Psoas muscle (tissue), 7 donors: ENCODE measurements at regions not wholly inside any gene's neighbourhood (a gene's known extent, or its start where the extent isn't known, plus 50 kb on each side); places are given as distances from the start of the nearest gene placed in this dataset.

ENCODE experiments used
- ATAC-seq, 4 donors: fragments of 200-7000 bp; cut with Tn5 transposase; one replicate each; pipeline ENCODE4 v1.9.1; 2020; ENCODE audit warnings: moderate library complexity in 3 of 4, mild to moderate bottlenecking in 2 of 4
- DNase-seq, 2 donors: peaks; one replicate each; pipeline ENCODE4 v3.0.0-alpha.2; 2020
- H3K27ac ChIP-seq: fragments of 200-600 bp; one replicate; pipeline ENCODE4 v1.8.0; 2022
- H3K27me3 ChIP-seq, 3 donors: fragments of 200-600 bp in 1 of 3; one replicate each; pipeline versions ENCODE4 v1.6.1 to v1.8.0; 2013 to 2022; ENCODE audit warnings: low read length in 2 of 3, mild to moderate bottlenecking in 2 of 3, moderate library complexity in 1 of 3; ENCODE audit not compliant: insufficient read depth in 3 of 3
- H3K36me3 ChIP-seq, 2 donors: fragments of 200-600 bp in 1 of 2; one replicate each; pipeline versions ENCODE4 v1.6.1 to v1.8.0; 2013 to 2022; ENCODE audit warnings: low read depth in 1 of 2, mild to moderate bottlenecking in 1 of 2, moderate library complexity in 1 of 2; ENCODE audit not compliant: insufficient read depth in 1 of 2
- H3K4me1 ChIP-seq: fragments of 200-600 bp; one replicate; pipeline ENCODE4 v1.8.0; 2022
- H3K4me3 ChIP-seq: fragments of 200-600 bp; one replicate; pipeline ENCODE4 v1.8.0; 2022; ENCODE audit warnings: mild to moderate bottlenecking
- H3K9me3 ChIP-seq: fragments of 200-600 bp; one replicate; pipeline ENCODE4 v1.8.0; 2022
- WGBS, 3 donors: extraction: QIAGEN DNeasy Blood & Tissue Kit; methylation state at CpG; one replicate each; pipeline versions ENCODE4 v1.1.6 to v1.1.7; 2013; 5-methylcytosine and 5-hydroxymethylcytosine counted together
- intact Hi-C, 2 donors: fragments of 100-400 bp; cut with DNase I; formaldehyde crosslinking; loops; one replicate each; pipeline versions ENCODE4 v1.11.0 to v1.14.2; 2022
- TF ChIP-seq, protein P1 (sequence below): fragments of 200-600 bp; IDR thresholded peaks from one replicate; pipeline ENCODE4 v1.8.0; 2022; ENCODE audit warnings: antibody characterized with exemption
- donor health status: healthy with polysubstance abuse.
- donor health status: DM: no; HTN: no; CAD: no; lungs with moderate emphysema.
- donor health status: Bipolar disorder and iron deficiency.
- donor health status: healthy.
- donor health status: DM: yes; HTN: yes; CAD: no.
- donor health status: DM: no; HTN: no; CAD: no.
- donor health status: DM: yes; HTN: yes; CAD: no.

GRCh38 chr4:27214010-27214409 lies 353.4 kb downstream of the STIM2 start:
- no peaks in the 10 kb centered on the region for H3K4me1 ChIP-seq
- no peaks in the 10 kb centered on the region for H3K27me3 ChIP-seq
- intact Hi-C loops, result no loop called here
- no peak overlapping the region for H3K27ac ChIP-seq
- DNase-seq (no peak), ATAC-seq (no peak)
- no peak overlapping the region for H3K4me3 ChIP-seq
- TF ChIP-seq, protein P1, sequence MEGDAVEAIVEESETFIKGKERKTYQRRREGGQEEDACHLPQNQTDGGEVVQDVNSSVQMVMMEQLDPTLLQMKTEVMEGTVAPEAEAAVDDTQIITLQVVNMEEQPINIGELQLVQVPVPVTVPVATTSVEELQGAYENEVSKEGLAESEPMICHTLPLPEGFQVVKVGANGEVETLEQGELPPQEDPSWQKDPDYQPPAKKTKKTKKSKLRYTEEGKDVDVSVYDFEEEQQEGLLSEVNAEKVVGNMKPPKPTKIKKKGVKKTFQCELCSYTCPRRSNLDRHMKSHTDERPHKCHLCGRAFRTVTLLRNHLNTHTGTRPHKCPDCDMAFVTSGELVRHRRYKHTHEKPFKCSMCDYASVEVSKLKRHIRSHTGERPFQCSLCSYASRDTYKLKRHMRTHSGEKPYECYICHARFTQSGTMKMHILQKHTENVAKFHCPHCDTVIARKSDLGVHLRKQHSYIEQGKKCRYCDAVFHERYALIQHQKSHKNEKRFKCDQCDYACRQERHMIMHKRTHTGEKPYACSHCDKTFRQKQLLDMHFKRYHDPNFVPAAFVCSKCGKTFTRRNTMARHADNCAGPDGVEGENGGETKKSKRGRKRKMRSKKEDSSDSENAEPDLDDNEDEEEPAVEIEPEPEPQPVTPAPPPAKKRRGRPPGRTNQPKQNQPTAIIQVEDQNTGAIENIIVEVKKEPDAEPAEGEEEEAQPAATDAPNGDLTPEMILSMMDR, result no peak
- H3K36me3 ChIP-seq, result no peaks in the 10 kb centered on the region
- WGBS, 3 donors, result 70 to 72% (median 72%) methylated on average over 3 of the region's 3 CpGs
- no peaks in the 10 kb centered on the region for H3K9me3 ChIP-seq

- H3K27ac ChIP-seq, result no peak overlapping the region
- no peak overlapping the region for H3K4me3 ChIP-seq
- TF ChIP-seq, protein P1, result no peak
- no peaks in the 10 kb centered on the region for H3K9me3 ChIP-seq
- no peaks in the 10 kb centered on the region for H3K4me1 ChIP-seq
- no peaks in the 10 kb centered on the region for H3K27me3 ChIP-seq
- 53 to 55% (median 53%) methylated on average over 4 of the region's 4 CpGs for WGBS, 3 donors
- intact Hi-C loops, result no loop called here
- DNase-seq (no peak), ATAC-seq (no peak)
- no peaks in the 10 kb centered on the region for H3K36me3 ChIP-seq
These were observed 354.7 kb downstream of the STIM2 start for GRCh38 chr4:27215220-27215826.

DNA sequence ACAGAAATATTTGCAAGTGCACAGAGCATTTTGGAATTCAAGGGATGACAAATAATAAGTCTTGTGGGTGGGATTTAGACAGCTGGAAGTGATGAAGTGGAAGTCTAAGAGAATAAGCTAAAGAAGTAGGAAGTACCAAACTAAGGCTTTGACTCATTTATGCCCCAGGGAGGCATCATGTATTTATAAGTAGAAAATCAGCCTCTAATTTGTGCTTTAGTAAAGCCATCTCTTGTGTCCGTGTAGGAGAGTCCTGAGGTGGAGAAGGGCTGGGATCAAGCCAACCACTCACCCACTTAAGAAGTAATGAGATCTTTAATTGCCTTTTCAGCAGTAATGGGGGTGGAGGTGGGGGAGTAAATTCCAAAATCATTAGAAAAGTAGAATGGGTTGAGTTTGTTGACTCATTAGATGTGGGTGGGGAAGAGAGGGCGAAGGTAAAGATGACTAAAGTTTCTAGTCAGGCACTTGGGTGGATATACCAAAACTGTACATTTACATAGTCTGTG lies 356.7 kb downstream of the STIM2 start:
- no peaks in the 10 kb centered on the region for H3K4me1 ChIP-seq
- no peaks in the 10 kb centered on the region for H3K36me3 ChIP-seq
- intact Hi-C loops, result no loop called here
- H3K27ac ChIP-seq, result no peak overlapping the region
- WGBS, 3 donors, result 38 to 42% (median 41%) methylated on average over 2 of the region's 2 CpGs
- DNase-seq, result no peak
- H3K9me3 ChIP-seq, result no peaks in the 10 kb centered on the region
- ATAC-seq, result no peak
- TF ChIP-seq, protein P1, result no peak
- no peaks in the 10 kb centered on the region for H3K27me3 ChIP-seq
- H3K4me3 ChIP-seq, result no peak overlapping the region

DNA sequence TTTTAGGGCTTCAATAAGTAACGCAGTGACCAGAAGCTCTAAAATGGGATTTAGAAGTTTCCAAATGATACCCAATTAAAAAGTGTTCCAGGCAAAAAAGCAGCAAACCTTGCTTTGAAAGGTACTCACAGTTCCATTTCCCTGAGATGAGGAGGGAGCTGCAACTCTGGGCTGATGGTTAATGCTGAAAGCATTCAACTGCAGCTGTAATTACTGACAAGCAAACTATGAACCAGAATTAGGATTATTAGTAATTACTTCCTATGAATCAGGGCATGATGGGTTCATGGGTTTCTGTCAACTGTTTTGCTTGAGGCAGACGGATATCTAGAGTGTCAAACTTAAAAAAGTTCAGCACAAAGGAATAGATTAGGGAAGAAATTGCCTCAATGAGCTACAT lies 357.4 kb downstream of the STIM2 start:
- TF ChIP-seq, protein P1, result no peak
- H3K36me3 ChIP-seq, result no peaks in the 10 kb centered on the region
- no peak for ATAC-seq

GRCh38 chr4:27223326-27223725 lies 362.7 kb downstream of the STIM2 start:
- 64 to 73% (median 71%) methylated on average over 2 of the region's 2 CpGs for WGBS, 3 donors
- intact Hi-C loops, result no loop called here
- ATAC-seq, result no peak

More for the DNA sequence above, 357.4 kb downstream of the STIM2 start:
- 33 to 58% (median 56%) methylated on average over 2 of the region's 2 CpGs for WGBS, 3 donors
- H3K9me3 ChIP-seq, result no peaks in the 10 kb centered on the region
- DNase-seq, result no peak
- no peaks in the 10 kb centered on the region for H3K4me1 ChIP-seq
- intact Hi-C loops, result no loop called here
- H3K27ac ChIP-seq, result no peak overlapping the region
- H3K27me3 ChIP-seq, result no peaks in the 10 kb centered on the region
- no peak overlapping the region for H3K4me3 ChIP-seq

More at GRCh38 chr4:27223326-27223725, 362.7 kb downstream of the STIM2 start:
- Histone ChIP-seq H3K27ac (no peak overlapping the region), H3K36me3 (no peaks in the 10 kb centered on the region), H3K4me1 (no peaks in the 10 kb centered on the region), H3K4me3 (no peak overlapping the region), H3K9me3 (no peaks in the 10 kb centered on the region), H3K27me3 (no peaks in the 10 kb centered on the region)
- TF ChIP-seq, protein P1, result no peak
- no peak for DNase-seq
